ENCODE measurements at regions not wholly inside any gene's neighbourhood (a gene's known extent, or its start where the extent isn't known, plus 50 kb on each side); places are given as distances from the start of the nearest gene placed in this dataset.
"Not testable (repeated sequence)": the region's sequence is repeated elsewhere in the genome, so short reads cannot be mapped to it uniquely, and the experiment has no call there.

GRCh38 chr21:14886001-14886400 lies 178.8 kb downstream of the NRIP1 start:
- Histone ChIP-seq H4K20me1 (ENCODE audit: insufficient read depth, low read length) (no peaks in the 10 kb centered on the region), H3K27me3 (ENCODE audit: insufficient read depth, low read length) (no peaks in the 10 kb centered on the region), H3K9me3 (ENCODE audit: low read depth, low read length) (no peaks in the 10 kb centered on the region), H3K36me3 (ENCODE audit: insufficient read depth, low read length) (no peaks in the 10 kb centered on the region), H3K4me3 (ENCODE audit: insufficient read depth, low read length) (no peak overlapping the region), H3K4me1 (ENCODE audit: insufficient read depth, low read length) (peaks cover 24% of the 10 kb centered on the region), H2AFZ (ENCODE audit: low read length) (no peak overlapping the region), H3K4me2 (ENCODE audit: insufficient read depth, low read length) (no peak overlapping the region), H3K27ac (ENCODE audit: low read depth, low read length) (no peak overlapping the region), H3K79me2 (ENCODE audit: insufficient read depth, low read length) (no peaks in the 10 kb centered on the region)
- DNase-seq (ENCODE audit: insufficient read length, low spot score, missing footprints), result no peak
- no peak for TF ChIP-seq CTCF (IDR thresholded peaks at IDR 0.05; ENCODE audit: extremely low read depth, low read depth, low read length)

- Histone ChIP-seq H3K27me3 (ENCODE audit: insufficient read depth, low read length) (no peaks in the 10 kb centered on the region), H3K27ac (ENCODE audit: low read depth, low read length) (no peak overlapping the region), H3K79me2 (ENCODE audit: insufficient read depth, low read length) (no peaks in the 10 kb centered on the region), H3K4me3 (ENCODE audit: insufficient read depth, low read length) (no peak overlapping the region), H3K36me3 (ENCODE audit: insufficient read depth, low read length) (no peaks in the 10 kb centered on the region), H2AFZ (ENCODE audit: low read length) (no peak overlapping the region), H3K9me3 (ENCODE audit: low read depth, low read length) (no peaks in the 10 kb centered on the region), H4K20me1 (ENCODE audit: insufficient read depth, low read length) (no peaks in the 10 kb centered on the region), H3K4me2 (ENCODE audit: insufficient read depth, low read length) (no peak overlapping the region), H3K4me1 (ENCODE audit: insufficient read depth, low read length) (peaks cover 22% of the 10 kb centered on the region)
- DNase-seq (ENCODE audit: insufficient read length, low spot score, missing footprints), result no peak
- TF ChIP-seq CTCF (IDR thresholded peaks at IDR 0.05; ENCODE audit: extremely low read depth, low read depth, low read length), result no peak
Observed at GRCh38 chr21:14883351-14883750, 181.4 kb downstream of the NRIP1 start.

- H3K4me3 ChIP-seq (ENCODE audit: insufficient read depth, low read length); H3K4me2 ChIP-seq (ENCODE audit: insufficient read depth, low read length); H3K36me3 ChIP-seq (ENCODE audit: insufficient read depth, low read length); H3K27me3 ChIP-seq (ENCODE audit: insufficient read depth, low read length); H3K79me2 ChIP-seq (ENCODE audit: insufficient read depth, low read length); H4K20me1 ChIP-seq (ENCODE audit: insufficient read depth, low read length); H3K27ac ChIP-seq (ENCODE audit: low read depth, low read length); DNase-seq (ENCODE audit: insufficient read length, low spot score, missing footprints); H3K9me3 ChIP-seq (ENCODE audit: low read depth, low read length); H2AFZ ChIP-seq (ENCODE audit: low read length): not testable (repeated sequence)
- H3K4me1 ChIP-seq (ENCODE audit: insufficient read depth, low read length), result peaks cover 30% of the 10 kb centered on the region
Observed at GRCh38 chr21:14882545-14882944, 182.3 kb downstream of the NRIP1 start.

- Histone ChIP-seq H3K9me3 (ENCODE audit: low read depth, low read length) (no peaks in the 10 kb centered on the region), H3K36me3 (ENCODE audit: insufficient read depth, low read length) (no peaks in the 10 kb centered on the region), H3K27me3 (ENCODE audit: insufficient read depth, low read length) (no peaks in the 10 kb centered on the region), H3K4me1 (ENCODE audit: insufficient read depth, low read length) (peaks cover 33% of the 10 kb centered on the region), H3K4me3 (ENCODE audit: insufficient read depth, low read length) (no peak overlapping the region), H2AFZ (ENCODE audit: low read length) (no peak overlapping the region), H3K79me2 (ENCODE audit: insufficient read depth, low read length) (no peaks in the 10 kb centered on the region), H3K4me2 (ENCODE audit: insufficient read depth, low read length) (no peak overlapping the region), H4K20me1 (ENCODE audit: insufficient read depth, low read length) (no peaks in the 10 kb centered on the region), H3K27ac (ENCODE audit: low read depth, low read length) (no peak overlapping the region)
- TF ChIP-seq CTCF (IDR thresholded peaks at IDR 0.05; ENCODE audit: extremely low read depth, low read depth, low read length), result no peak
- DNase-seq (ENCODE audit: insufficient read length, low spot score, missing footprints), result no peak
Observed at GRCh38 chr21:14881863-14882499, 182.8 kb downstream of the NRIP1 start.
